ENCODE measurements at regions not wholly inside any gene's neighbourhood (a gene's known extent, or its start where the extent isn't known, plus 50 kb on each side); places are given as distances from the start of the nearest gene placed in this dataset.
"Not testable (repeated sequence)": the region's sequence is repeated elsewhere in the genome, so short reads cannot be mapped to it uniquely, and the experiment has no call there.

DNA sequence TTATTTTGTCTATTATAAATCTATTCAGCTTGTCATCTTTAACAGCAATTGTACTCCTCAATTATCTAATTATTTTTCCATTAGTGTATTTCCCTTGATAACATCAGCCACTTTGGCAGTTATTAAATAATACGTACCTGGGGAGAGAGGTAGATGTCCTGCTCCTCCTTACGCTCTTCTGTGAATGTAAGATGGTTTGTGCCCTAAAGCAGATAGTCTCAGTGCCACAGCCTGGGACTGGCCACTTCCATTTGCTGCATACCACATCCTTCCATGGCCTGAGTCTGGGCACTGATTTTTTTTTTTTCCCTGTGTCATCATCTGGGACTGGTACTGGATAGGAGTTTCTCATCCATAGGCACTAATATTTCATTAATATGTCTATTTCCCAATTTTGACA, 632.4 kb upstream of the LRRTM4 start:
- no peak for DNase-seq

DNA sequence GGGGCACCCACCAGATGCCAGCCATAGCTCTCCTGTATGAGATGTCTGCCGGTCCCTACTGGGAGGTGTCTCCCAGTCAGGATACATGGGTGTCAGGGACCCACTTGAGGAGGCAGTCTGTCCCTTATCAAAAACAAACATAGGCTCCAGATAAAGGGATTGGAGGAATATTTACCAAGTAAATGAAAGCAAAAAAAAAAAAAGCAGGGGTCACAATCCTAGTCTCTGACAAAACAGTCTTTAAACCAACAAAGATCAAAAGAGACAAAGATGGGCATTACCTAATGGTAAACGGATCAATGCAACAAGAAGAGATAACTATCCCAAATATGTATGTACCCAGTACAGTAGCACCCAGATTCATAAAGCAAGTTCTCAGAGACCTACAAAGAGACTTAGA, 640.0 kb upstream of the LRRTM4 start:
- DNase-seq, result no peak

DNA sequence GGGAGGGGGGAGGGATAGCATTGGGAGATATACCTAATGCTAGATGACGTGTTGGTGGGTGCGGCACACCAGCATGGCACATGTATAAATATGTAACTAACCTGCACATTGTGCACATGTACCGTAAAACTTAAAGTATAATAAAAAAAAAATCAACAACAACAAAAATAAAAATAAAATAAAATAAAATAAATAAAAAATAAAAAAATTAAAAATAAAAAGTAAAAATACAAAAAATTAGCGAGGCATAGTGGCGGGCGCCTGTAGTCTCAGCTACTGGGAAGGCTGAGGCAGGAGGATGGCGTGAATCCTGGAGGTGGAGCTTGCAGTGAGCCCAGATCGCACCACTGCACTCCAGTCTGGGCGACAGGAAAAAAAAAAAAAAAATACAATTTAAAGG, 650.0 kb upstream of the LRRTM4 start:
- not testable (repeated sequence) for DNase-seq

DNA sequence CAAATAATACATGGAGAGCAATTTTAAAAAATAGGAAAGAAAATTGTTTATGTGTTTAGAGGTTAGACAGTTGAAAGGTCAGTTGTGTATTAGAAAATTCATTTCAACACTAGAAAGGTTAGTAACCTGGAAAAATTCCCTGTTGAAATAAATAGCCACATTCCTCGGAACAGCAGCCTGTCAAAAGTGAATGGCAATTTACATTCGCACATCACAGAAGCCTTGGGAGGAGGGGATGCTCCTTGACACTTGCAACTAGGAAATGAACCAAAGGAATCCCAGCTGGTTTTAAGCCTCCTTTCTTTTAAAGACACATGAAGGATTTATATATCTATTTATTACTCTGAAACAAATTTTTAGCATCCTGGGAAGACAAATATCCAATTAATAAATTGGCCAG, 653.5 kb upstream of the LRRTM4 start:
- no peak for DNase-seq

DNA sequence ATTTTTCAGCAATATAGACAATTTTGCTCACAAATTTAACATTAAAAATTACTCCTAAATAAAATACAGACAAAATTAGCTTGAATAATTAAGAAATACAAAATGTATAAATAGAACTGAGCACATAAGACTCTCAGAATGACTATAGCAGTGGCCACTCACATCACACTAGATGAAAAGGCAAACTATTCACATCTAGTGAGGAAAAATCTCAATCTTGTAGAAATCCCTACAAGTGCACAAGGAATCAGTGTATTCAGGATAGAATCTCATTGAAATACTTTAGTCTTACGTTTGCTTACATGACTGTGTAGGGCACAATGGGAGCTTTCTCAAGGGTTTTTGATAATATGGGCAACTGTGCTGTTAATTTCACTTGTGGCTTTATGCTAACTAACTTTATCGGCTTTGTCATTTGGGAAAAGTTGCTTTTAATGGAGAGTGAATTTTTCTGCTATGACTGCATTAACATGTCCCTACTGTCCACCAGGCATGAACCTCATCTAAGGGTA, 678.9 kb upstream of the LRRTM4 start:
- DNase-seq, result no peak

DNA sequence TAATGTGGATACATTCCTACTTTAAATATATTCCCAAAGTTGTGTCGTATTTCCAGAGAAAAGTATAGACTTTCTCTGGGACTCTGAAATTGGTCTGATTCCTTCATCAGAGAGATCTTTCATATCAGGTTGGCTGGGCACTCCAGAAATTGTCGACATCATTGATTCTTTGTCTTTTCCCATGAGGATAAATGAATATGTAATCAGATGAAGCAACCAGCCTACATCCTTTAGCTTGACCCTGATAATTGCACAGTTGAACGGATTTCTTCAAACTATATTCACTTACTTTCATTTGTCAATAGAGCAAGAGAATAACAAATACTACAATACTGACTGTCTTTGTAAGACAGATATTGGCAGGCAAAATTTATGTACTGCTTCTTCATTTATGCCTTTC, 680.2 kb upstream of the LRRTM4 start:
- no peak for DNase-seq

DNA sequence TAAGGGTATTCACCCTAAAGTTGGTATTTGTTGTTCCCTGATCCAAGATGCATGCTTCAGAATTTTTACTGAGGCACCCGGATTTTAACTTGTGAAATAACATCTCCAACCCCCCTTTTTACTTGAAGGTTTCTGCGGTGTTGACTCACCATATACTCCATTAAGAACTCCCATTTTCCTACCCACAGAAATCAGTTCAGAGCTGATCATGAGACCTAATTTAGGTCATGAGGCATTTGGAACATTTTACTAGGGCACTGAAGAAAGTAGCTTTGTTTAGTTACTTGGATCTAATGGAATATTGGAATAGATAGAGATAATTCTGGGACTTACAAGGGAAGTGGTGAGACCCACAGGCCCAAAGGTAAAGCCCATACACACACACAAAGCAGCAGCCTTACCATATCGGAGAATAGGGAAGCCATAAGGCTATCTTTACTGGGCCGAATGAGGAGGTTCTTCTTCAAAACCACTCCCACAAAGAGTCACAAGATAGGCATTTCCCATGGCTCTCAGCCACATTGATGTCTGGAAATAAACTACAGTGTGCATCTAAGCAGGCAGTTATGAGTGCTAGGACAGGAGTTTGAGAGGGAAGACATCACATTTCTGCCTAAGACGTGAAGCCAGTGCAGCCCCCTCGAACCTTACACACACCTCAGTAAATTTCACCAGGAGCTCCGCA, 681.0 kb upstream of the LRRTM4 start:
- DNase-seq, result no peak

DNA sequence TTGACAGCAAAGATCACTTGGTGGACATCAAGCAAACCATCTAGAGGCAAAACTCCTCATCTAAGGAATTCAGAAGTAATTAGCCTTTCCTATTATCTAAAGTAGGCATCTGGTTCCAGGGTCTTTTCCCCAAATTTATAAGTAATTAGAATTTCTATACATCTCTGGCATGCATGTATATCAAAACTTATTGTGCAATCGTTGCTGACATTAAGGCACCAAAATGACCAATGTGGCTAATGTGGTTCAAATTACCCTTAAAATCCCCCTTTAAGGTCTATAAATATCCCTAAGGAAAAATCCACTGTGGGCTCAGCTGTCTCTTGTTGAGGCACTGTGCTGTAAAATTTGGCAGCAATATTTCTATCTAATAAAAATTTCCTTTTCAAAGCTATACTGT, 695.9 kb upstream of the LRRTM4 start:
- DNase-seq, result no peak

DNA sequence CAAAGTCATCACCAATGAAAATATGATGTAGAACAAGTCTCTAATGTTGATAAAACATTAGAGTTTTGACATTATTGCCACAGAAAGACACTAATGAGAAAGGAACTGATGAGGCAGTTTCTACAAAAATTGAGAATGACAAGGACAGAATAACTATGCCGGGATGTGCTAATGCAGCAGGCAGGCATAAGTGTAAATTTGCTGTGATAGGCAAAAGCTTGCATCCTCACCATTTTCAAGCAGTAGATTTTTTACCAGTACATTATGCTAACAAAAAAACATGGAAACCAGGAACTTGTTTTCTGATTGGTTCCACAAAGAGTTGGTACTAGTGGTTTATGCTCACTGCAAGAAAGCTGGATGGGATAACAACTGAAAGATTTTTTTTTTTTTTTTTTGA, 715.5 kb upstream of the LRRTM4 start:
- no peak for DNase-seq

DNA sequence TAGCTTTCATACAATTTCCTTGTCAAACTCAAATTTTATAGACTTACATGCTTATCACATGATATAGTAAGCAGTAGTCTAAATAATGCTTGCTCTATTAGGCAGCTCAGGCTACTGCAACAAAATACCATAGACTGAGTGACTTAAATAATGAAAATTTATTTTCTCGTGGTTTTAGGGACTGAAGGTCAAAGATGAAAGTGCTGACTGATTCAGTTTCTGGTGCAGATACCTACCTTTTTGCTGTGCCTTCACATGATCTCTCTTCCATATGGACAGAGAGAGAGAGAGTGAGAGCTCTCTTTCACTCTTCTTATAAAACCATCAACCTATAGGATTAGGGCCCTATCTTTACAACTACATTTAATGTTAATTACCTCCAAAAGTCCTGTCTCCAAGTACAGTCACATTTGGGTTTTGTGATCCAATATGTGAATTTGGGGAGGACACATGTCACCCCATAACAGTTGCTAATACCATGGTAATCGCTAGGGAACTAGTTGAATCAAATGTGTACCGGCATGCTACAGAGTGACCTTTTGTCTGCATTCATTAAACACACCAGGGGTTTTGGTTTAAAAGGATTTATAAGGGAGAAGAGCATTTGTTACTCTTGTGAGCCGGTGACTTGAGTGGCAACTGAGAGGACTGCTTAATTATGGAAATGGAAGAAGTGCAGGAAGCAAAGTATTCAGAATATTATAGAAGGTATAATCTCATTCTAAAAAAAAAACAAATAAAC, 723.4 kb upstream of the LRRTM4 start:
- no peak for DNase-seq

DNA sequence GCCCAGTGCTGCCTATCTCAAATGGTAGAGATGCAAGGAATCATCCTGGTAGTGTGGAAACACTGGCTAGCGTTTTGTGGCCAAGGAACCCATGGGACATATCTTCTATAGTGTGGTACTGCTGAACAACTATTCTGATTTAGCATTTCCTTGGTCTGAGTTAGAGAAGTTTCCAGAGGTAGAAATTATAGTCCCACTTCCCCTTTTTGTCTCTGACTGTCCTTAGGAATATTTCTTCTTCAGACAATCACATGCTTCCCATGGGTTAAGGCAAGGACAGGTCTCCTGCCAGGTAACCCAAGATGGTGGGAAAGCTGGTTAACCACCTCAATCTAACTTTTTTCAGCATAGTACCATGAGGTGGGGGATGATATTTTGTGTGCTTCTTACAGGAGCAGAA, 729.5 kb upstream of the LRRTM4 start:
- DNase-seq, result no peak

DNA sequence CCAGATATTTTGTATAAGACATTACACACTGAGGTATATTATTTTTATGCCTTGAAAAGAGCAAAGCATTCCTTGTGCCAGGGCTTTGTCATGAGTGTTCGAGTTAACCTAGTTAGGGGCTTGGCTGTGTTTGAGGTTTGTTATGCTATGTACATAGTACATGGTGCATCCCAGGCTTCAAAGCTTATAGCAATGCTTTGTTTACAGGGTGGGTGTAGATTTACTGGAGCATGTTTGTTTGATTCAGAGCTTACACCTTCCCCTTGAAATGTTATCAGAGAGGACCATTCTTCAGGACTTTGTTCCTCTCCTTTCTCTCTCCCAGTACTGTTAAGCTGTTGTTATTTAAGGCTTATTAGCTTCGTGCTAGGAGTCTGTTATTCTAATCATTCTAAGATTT, 738.7 kb upstream of the LRRTM4 start:
- no peak for DNase-seq

DNA sequence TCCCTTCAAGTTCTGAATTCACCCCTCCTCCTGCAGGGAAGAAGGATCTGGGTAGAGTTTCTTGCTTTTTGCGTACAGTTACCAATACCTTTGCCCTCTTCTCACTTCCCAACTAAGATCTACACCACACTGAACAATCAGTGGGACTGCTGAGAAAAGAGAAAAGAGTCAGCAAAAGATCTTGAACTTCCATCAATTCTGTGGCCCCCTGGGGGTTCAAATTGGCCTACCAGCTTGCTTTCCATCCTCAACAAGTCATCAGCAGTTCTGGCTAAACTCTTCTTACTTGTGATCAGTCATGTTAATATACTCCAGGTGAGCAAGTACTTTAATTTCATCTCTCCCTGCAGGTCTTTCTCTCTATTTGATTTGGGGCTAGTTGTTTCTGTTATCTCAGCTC, 739.3 kb upstream of the LRRTM4 start:
- DNase-seq, result no peak

DNA sequence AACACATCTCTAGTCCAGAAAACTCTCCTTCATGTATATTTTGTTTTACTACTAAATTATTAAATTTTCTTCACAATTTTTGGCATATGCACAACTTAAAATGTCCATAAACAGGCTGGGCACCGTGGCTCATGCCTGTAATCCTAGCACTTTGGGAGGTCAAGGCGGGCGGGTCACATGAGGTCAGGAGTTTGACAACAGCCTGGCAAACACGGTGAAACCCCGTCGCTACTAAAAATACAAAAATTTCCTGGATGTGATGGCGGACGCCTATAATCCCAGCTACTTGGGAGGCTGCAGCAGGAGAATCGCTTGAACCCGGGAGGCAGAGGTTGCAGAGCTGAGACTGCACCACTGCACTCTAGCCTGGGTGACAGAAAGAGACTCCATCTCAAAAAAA, 739.9 kb upstream of the LRRTM4 start:
- DNase-seq, result not testable (repeated sequence)

DNA sequence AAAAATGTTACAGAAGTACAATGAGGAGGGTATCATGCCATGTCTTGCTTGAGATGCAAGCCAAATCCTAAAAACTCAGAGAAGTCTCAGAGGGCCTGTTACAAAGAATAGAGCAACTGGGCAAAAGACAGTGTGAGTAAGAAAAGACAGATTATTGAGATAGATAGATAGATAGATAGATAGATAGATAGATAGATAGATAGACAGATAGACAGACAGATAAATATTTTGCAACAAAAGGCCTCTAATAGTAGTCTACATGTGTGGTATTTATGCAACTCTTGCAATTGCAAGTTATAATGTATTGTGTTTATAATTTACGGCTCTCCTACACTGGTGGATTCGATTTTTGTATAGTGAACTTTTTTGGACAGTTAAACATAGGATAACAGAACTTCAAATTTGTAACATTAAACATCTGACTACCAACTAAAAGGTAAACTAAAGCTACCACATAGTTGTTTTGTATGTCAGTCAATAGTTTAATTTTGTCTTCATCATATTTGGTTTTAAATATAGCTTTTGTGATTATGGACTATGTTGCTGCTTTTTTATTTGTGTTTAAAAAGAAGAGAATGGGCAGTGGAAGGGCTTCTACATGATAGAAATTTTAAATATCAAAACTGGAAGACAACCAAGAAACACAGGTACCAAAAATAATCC, 740.7 kb upstream of the LRRTM4 start:
- DNase-seq, result no peak

DNA sequence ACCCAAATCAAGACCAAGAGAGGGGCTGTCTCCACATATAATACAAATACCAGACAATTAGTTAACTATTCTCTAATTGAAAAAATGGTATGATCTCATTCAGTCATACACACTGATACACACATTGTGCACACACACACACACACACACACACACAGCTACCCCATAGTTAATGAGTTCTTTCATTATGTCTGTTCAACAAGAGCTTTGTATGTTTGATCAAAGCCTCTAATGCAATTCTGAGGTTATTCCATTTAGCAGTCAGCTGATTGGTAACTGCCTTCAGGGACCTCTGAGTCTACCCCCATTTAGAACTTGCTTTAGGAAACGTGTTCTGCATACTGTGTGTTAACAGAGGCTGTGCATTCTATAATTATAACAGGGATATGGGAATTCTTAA, 741.4 kb upstream of the LRRTM4 start:
- no peak for DNase-seq

DNA sequence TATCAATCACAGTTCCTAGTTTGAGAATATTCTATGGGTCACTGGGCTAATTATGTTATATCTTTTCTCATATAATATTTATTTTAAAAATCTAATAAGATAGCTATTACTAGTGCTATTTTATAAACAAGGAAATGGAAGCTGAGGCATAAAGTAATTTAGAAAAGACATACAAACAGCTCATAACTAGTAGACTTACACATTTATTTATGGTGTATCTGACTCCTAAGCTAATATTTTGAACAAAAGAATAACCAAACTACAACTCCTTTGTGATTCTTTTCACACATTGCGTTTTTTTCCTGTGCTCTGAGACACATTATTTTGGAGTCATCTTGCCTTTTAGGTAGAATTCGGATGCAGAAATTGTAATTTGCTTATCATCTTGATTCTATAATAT, 742.0 kb upstream of the LRRTM4 start:
- no peak for DNase-seq

DNA sequence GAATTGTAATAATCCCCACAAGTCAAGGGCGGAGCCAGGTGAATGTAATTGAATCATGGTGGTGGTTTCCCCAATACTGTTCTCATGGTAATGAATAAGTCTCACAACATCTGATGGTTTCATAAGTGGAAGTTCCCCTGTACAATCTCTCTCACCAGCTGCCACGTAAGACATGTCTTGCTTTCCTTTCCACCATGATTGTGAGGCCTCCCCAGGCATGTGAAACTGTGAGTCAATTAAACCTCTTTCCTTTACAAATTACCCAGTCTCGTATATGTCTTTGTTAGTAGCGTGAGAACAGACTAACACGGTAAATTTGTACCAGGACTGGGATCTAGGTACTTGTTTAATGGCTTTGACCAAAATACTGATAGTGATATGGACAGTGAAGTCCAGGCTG, 744.3 kb upstream of the REG3G start:
- no peak for DNase-seq

DNA sequence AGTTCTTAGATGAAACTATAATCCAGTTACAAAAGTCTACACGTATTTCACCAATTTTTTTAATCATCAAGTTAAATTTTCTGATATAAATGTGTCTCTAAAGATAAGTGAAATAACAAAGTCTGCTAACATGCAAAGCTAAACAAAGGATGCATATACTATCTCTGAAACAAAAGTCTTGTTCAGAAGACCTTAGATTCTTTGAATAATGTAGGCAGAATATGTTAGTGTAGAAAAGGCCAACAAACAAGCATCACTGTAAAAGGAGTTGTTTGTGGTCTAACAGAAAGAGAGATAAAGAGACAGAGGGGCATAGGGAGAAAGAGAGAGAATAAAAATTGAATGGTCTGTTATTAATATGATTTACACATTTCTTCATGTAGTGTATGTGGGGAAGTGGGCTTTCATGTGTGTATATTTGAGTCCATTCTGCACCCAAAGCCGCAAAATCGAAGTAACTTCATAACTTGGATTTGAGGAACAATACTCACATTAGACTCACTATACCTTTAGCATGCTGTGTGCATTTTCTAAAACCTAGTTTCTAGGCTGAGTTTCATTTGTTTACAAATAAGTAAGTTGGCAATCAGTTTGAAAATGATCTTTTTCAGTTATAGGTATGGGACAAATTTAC, 734.8 kb upstream of the REG3G start:
- DNase-seq, result no peak

DNA sequence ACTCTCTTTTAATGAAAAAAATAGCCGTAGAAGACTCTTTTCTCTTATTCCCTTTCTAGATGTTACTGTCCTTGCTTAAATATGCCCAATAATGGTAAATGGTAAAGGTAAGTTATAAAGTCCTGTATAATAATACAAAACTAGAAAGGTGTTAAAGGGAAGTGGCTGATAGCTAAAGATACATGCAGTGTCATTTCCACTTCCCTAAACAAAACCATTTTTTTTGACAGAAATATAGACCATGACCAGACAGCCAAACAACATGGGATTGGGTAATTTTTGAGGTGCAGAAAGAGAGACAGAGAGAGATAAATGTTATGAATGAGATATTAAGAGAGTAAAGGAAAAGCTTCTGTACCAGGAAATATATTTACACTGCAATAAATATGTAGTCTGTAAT, 731.7 kb upstream of the REG3G start:
- DNase-seq, result no peak

DNA sequence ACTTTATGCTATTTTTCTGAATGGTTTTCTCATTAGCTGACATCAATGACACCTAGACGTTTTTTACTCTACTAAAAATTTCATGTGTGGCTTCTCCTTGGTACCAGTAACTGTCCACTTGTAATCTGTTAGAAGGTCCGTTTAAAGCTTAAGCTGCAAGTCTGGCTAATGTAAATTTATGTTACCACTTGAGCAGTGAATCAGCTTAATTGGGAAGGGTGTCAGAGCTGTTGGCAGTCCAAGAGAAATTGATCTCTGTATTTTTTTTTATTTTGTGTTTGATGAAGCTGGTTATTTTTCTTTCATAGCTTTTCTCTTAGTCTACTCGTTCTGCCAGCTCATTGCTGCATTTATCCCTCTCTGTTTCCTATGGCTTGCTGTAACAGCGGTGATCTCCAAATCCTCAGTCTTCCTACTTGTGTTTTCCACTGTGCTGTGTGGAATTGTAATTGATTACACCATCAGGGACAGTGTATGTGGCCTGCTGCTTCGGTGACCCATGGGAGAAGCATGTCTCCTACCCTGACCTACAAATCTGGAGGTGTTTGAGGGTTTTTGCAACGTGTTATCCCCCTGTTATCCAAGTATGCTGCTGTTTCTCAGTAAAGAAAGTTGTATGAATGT, 724.2 kb upstream of the REG3G start:
- no peak for DNase-seq

DNA sequence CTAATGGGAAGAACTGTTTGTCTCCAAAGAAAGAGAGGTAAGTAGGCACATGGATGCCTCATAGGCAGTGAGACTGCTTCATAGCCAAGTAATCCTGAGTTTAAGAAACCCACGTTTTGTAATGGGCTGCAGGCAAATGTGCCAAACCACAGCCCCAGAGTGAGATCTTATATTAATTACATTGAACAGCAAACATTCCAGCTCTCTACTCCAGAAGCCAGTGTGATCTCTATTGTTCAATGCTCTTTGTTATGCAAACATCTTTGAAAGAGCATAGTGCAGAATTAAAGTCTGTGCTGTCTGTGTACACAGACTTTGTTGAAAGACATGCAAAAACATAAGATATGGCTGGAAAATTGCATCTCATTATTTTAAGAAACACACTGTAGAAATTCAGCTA, 720.8 kb upstream of the REG3G start:
- DNase-seq, result no peak

DNA sequence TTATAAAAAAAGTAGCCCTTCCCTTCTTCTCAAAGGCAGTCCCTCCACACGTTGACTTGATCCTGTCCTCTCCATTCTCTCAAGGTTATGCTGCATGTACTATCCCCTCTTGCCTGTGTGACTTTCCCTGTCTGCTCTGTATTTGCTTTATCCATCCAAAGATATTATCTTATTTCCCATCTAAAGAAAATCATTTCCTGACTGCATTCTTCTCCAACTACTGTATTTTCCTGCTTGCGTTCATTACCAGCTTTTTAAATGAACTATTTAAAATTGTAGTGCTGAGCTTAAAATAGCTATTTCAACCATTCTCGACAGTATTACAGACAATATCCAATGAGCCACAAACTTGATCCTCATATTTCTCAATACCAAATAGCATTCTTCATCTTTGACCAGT, 716.0 kb upstream of the REG3G start:
- DNase-seq, result no peak

Measured in right kidney (tissue), 1 donor.